ENCODE measurements at regions not wholly inside any gene's neighbourhood (a gene's known extent, or its start where the extent isn't known, plus 50 kb on each side); places are given as distances from the start of the nearest gene placed in this dataset.

- Histone ChIP-seq H3K27me3 (replicated peaks; ENCODE audit: insufficient read depth, low read depth, low read length, poor library complexity) (no peaks in the 10 kb centered on the region), H3K4me1 (ENCODE audit: insufficient read depth, low read length, poor library complexity, severe bottlenecking) (no peaks in the 10 kb centered on the region), H3K9me3 (ENCODE audit: low read depth, low read length, poor library complexity, severe bottlenecking) (no peaks in the 10 kb centered on the region), H3K36me3 (ENCODE audit: insufficient read depth, low read length, poor library complexity, severe bottlenecking) (no peaks in the 10 kb centered on the region), H3K27ac (ENCODE audit: low read depth, low read length, poor library complexity, severe bottlenecking) (no peak overlapping the region), H3K4me3 (ENCODE audit: low read depth, low read length, poor library complexity, severe bottlenecking) (no peak overlapping the region)
- CTCF ChIA-PET = no interaction called here
- intact Hi-C loops (cut with micrococcal nuclease; ENCODE audit: unreplicated experiment) = no loop called here
- POLR2A ChIA-PET (ENCODE audit: low non-redundant PET) = interaction anchor here (0.6 kb wide), 1 partner anchor 9 kb away, joined by 3 read pairs; no protein-coding TSS in a partner anchor
- no TSS peak for BruUV-seq (replicated peaks)
- TF ChIP-seq EZH2 (IDR thresholded peaks at IDR 0.05; ENCODE audit: borderline replicate concordance, low read depth, low read length, poor library complexity, severe bottlenecking) = no peak
- TF ChIP-seq CTCF (conservative IDR thresholded peaks at IDR 0.05; ENCODE audit: low read depth, low read length) = no peak
- peak; percentile 69 for DNase-seq (ENCODE audit: low spot score)
Measured at GRCh38 chr12:91628656-91629055, 446.0 kb upstream of the DCN start.

- CTCF ChIA-PET = no interaction called here
- POLR2A ChIA-PET (ENCODE audit: low non-redundant PET) = no interaction called here
- Histone ChIP-seq H3K27me3 (replicated peaks; ENCODE audit: insufficient read depth, low read depth, low read length, poor library complexity) (no peaks in the 10 kb centered on the region), H3K9me3 (ENCODE audit: low read depth, low read length, poor library complexity, severe bottlenecking) (no peaks in the 10 kb centered on the region), H3K36me3 (ENCODE audit: insufficient read depth, low read length, poor library complexity, severe bottlenecking) (no peaks in the 10 kb centered on the region), H3K4me1 (ENCODE audit: insufficient read depth, low read length, poor library complexity, severe bottlenecking) (peaks cover 2% of the 10 kb centered on the region), H3K27ac (ENCODE audit: low read depth, low read length, poor library complexity, severe bottlenecking) (no peak overlapping the region), H3K4me3 (ENCODE audit: low read depth, low read length, poor library complexity, severe bottlenecking) (no peak overlapping the region)
- TF ChIP-seq CTCF (conservative IDR thresholded peaks at IDR 0.05; ENCODE audit: low read depth, low read length) (no peak), EZH2 (IDR thresholded peaks at IDR 0.05; ENCODE audit: borderline replicate concordance, low read depth, low read length, poor library complexity, severe bottlenecking) (no peak)
- no TSS peak for BruUV-seq (replicated peaks)
- DNase-seq (ENCODE audit: low spot score) = no peak
- intact Hi-C loops (cut with micrococcal nuclease; ENCODE audit: unreplicated experiment) = no loop called here
Measured at GRCh38 chr12:91627225-91627624, 444.6 kb upstream of the DCN start.

GRCh38 chr12:91622981-91623380 lies 440.4 kb upstream of the DCN start:
- CTCF ChIA-PET = no interaction called here
- no peaks in the 10 kb centered on the region for H3K27me3 ChIP-seq (replicated peaks; ENCODE audit: insufficient read depth, low read depth, low read length, poor library complexity)
- H3K4me3 ChIP-seq (ENCODE audit: low read depth, low read length, poor library complexity, severe bottlenecking) = no peak overlapping the region
- no TSS peak for BruUV-seq (replicated peaks)
- intact Hi-C loops (cut with micrococcal nuclease; ENCODE audit: unreplicated experiment) = no loop called here
- no peak overlapping the region for H3K27ac ChIP-seq (ENCODE audit: low read depth, low read length, poor library complexity, severe bottlenecking)
- peaks cover 19% of the 10 kb centered on the region for H3K4me1 ChIP-seq (ENCODE audit: insufficient read depth, low read length, poor library complexity, severe bottlenecking)
- H3K9me3 ChIP-seq (ENCODE audit: low read depth, low read length, poor library complexity, severe bottlenecking) = no peaks in the 10 kb centered on the region
- no peaks in the 10 kb centered on the region for H3K36me3 ChIP-seq (ENCODE audit: insufficient read depth, low read length, poor library complexity, severe bottlenecking)
- no peak for TF ChIP-seq EZH2 (IDR thresholded peaks at IDR 0.05; ENCODE audit: borderline replicate concordance, low read depth, low read length, poor library complexity, severe bottlenecking)
- TF ChIP-seq CTCF (conservative IDR thresholded peaks at IDR 0.05; ENCODE audit: low read depth, low read length) = no peak
- POLR2A ChIA-PET (ENCODE audit: low non-redundant PET) = interaction anchor here (0.5 kb wide), 1 partner anchor 118 kb away, joined by 3 read pairs; no protein-coding TSS in a partner anchor
- peak; percentile 11 for DNase-seq (ENCODE audit: low spot score)

Data from A673 (cell line).